ENCODE measurements at regions not wholly inside any gene's neighbourhood (a gene's known extent, or its start where the extent isn't known, plus 50 kb on each side); places are given as distances from the start of the nearest gene placed in this dataset.

DNA sequence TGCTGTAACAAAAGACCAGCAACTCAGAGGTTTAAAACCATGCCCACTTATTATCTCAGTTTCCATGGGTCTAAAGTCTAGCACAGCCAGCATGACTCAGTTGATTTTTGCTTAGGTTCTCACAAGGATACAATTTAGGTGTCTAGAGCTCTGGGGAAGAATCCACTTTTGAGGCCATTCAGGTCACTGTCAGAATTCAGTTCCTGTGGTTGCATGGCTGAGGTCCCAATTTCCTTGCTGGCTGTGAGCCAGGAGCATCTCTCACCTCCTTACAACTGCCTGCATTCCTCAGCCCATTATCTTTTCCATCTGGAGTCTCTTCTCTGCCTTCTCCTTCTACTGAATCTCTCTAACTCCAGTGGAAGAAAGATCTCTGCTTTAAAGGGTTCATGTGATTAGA is 240.5 kb upstream of the CFAP20DC start:
- ChIA-PET SMC1A (ENCODE audit: uncharacterized antibody, unreplicated experiment) (interaction anchor here (0.6 to 1.8 kb wide), 4 partner anchors 13 to 827 kb away, joined by 3 to 7 read pairs (median 5); no protein-coding TSS in a partner anchor), CTCF (interaction anchor here (0.9 to 1.3 kb wide), 2 partner anchors 13 to 78 kb away, joined by 3 read pairs; no protein-coding TSS in a partner anchor)
- TF ChIP-seq, protein P1, sequence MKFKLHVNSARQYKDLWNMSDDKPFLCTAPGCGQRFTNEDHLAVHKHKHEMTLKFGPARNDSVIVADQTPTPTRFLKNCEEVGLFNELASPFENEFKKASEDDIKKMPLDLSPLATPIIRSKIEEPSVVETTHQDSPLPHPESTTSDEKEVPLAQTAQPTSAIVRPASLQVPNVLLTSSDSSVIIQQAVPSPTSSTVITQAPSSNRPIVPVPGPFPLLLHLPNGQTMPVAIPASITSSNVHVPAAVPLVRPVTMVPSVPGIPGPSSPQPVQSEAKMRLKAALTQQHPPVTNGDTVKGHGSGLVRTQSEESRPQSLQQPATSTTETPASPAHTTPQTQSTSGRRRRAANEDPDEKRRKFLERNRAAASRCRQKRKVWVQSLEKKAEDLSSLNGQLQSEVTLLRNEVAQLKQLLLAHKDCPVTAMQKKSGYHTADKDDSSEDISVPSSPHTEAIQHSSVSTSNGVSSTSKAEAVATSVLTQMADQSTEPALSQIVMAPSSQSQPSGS (IDR thresholded peaks at IDR 0.05; ENCODE audit: low read length), result no peak
- TF ChIP-seq SMC3 (IDR thresholded peaks at IDR 0.05; ENCODE audit: borderline replicate concordance, low read length) (no peak), CREB1 (IDR thresholded peaks at IDR 0.05; ENCODE audit: low read depth) (no peak), RAD51 (IDR thresholded peaks at IDR 0.05) (no peak), SIN3A (IDR thresholded peaks at IDR 0.05; ENCODE audit: low read depth, low read length) (no peak), MTA2 (IDR thresholded peaks at IDR 0.05; ENCODE audit: low read depth) (no peak), IKZF2 (IDR thresholded peaks at IDR 0.05) (no peak), ESRRA (IDR thresholded peaks at IDR 0.05; ENCODE audit: low read length) (no peak)
- TF ChIP-seq, protein P2, sequence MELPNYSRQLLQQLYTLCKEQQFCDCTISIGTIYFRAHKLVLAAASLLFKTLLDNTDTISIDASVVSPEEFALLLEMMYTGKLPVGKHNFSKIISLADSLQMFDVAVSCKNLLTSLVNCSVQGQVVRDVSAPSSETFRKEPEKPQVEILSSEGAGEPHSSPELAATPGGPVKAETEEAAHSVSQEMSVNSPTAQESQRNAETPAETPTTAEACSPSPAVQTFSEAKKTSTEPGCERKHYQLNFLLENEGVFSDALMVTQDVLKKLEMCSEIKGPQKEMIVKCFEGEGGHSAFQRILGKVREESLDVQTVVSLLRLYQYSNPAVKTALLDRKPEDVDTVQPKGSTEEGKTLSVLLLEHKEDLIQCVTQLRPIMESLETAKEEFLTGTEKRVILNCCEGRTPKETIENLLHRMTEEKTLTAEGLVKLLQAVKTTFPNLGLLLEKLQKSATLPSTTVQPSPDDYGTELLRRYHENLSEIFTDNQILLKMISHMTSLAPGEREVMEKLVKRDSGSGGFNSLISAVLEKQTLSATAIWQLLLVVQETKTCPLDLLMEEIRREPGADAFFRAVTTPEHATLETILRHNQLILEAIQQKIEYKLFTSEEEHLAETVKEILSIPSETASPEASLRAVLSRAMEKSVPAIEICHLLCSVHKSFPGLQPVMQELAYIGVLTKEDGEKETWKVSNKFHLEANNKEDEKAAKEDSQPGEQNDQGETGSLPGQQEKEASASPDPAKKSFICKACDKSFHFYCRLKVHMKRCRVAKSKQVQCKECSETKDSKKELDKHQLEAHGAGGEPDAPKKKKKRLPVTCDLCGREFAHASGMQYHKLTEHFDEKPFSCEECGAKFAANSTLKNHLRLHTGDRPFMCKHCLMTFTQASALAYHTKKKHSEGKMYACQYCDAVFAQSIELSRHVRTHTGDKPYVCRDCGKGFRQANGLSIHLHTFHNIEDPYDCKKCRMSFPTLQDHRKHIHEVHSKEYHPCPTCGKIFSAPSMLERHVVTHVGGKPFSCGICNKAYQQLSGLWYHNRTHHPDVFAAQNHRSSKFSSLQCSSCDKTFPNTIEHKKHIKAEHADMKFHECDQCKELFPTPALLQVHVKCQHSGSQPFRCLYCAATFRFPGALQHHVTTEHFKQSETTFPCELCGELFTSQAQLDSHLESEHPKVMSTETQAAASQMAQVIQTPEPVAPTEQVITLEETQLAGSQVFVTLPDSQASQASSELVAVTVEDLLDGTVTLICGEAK (IDR thresholded peaks at IDR 0.05; ENCODE audit: borderline replicate concordance), result no peak
- TF ChIP-seq, protein P3, sequence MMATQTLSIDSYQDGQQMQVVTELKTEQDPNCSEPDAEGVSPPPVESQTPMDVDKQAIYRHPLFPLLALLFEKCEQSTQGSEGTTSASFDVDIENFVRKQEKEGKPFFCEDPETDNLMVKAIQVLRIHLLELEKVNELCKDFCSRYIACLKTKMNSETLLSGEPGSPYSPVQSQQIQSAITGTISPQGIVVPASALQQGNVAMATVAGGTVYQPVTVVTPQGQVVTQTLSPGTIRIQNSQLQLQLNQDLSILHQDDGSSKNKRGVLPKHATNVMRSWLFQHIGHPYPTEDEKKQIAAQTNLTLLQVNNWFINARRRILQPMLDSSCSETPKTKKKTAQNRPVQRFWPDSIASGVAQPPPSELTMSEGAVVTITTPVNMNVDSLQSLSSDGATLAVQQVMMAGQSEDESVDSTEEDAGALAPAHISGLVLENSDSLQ (IDR thresholded peaks at IDR 0.05), result no peak
- TF ChIP-seq, protein P4, sequence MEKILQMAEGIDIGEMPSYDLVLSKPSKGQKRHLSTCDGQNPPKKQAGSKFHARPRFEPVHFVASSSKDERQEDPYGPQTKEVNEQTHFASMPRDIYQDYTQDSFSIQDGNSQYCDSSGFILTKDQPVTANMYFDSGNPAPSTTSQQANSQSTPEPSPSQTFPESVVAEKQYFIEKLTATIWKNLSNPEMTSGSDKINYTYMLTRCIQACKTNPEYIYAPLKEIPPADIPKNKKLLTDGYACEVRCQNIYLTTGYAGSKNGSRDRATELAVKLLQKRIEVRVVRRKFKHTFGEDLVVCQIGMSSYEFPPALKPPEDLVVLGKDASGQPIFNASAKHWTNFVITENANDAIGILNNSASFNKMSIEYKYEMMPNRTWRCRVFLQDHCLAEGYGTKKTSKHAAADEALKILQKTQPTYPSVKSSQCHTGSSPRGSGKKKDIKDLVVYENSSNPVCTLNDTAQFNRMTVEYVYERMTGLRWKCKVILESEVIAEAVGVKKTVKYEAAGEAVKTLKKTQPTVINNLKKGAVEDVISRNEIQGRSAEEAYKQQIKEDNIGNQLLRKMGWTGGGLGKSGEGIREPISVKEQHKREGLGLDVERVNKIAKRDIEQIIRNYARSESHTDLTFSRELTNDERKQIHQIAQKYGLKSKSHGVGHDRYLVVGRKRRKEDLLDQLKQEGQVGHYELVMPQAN (conservative IDR thresholded peaks at IDR 0.05), result no peak
- TF ChIP-seq, protein P5, sequence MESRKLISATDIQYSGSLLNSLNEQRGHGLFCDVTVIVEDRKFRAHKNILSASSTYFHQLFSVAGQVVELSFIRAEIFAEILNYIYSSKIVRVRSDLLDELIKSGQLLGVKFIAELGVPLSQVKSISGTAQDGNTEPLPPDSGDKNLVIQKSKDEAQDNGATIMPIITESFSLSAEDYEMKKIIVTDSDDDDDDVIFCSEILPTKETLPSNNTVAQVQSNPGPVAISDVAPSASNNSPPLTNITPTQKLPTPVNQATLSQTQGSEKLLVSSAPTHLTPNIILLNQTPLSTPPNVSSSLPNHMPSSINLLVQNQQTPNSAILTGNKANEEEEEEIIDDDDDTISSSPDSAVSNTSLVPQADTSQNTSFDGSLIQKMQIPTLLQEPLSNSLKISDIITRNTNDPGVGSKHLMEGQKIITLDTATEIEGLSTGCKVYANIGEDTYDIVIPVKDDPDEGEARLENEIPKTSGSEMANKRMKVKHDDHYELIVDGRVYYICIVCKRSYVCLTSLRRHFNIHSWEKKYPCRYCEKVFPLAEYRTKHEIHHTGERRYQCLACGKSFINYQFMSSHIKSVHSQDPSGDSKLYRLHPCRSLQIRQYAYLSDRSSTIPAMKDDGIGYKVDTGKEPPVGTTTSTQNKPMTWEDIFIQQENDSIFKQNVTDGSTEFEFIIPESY (IDR thresholded peaks at IDR 0.05), result no peak
- TF ChIP-seq, protein P6, sequence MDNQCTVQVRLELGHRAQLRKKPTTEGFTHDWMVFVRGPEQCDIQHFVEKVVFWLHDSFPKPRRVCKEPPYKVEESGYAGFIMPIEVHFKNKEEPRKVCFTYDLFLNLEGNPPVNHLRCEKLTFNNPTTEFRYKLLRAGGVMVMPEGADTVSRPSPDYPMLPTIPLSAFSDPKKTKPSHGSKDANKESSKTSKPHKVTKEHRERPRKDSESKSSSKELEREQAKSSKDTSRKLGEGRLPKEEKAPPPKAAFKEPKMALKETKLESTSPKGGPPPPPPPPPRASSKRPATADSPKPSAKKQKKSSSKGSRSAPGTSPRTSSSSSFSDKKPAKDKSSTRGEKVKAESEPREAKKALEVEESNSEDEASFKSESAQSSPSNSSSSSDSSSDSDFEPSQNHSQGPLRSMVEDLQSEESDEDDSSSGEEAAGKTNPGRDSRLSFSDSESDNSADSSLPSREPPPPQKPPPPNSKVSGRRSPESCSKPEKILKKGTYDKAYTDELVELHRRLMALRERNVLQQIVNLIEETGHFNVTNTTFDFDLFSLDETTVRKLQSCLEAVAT (IDR thresholded peaks at IDR 0.05), result no peak

More for the DNA sequence above, 240.5 kb upstream of the CFAP20DC start:
- Histone ChIP-seq H3K27me3 (replicated peaks in 1 of 2; ENCODE audit: control insufficient read depth in 2 of 2, insufficient read depth in 2 of 2, low read length in 1 of 2) (no peaks in the 10 kb centered on the region), H3K4me3 (no peak overlapping the region), H3K36me3 (ENCODE audit: control insufficient read depth in 2 of 2, insufficient read depth in 2 of 2, low read length in 1 of 2) (no peaks in the 10 kb centered on the region), H3K9me3 (replicated peaks; ENCODE audit: control insufficient read depth, insufficient read depth, low read length) (no peaks in the 10 kb centered on the region; the same call in 2 of the 3 replicates), H3K9ac (ENCODE audit: control insufficient read depth, insufficient read depth, low read length) (no peak overlapping the region), H4K20me1 (ENCODE audit: control insufficient read depth, insufficient read depth) (no peaks in the 10 kb centered on the region), H2AFZ (ENCODE audit: control insufficient read depth, low read depth, low read length) (no peak overlapping the region), H3K4me2 (ENCODE audit: control insufficient read depth, insufficient read depth) (no peak overlapping the region), H3K4me1 (ENCODE audit: control insufficient read depth, insufficient read depth, low read length) (no peaks in the 10 kb centered on the region), H3K79me2 (ENCODE audit: control insufficient read depth, insufficient read depth, low read length) (no peaks in the 10 kb centered on the region), H3K27ac (ENCODE audit: control insufficient read depth, insufficient read depth) (no peak overlapping the region)
- ATAC-seq, result no peak
- ChIA-PET RAD21 (ENCODE audit: unreplicated experiment) (interaction anchor here (1.0 kb wide), 1 partner anchor 44 kb away, joined by 3 read pairs; no protein-coding TSS in a partner anchor), POLR2A (no interaction called here)
- in situ Hi-C loops (cut with MboI), result no loop called here
- intact Hi-C loops (cut with micrococcal nuclease; ENCODE audit: unreplicated experiment), result no loop called here
- BruUV-seq (replicated peaks), result no TSS peak
- DNase-seq (ENCODE audit: low read depth, low spot score), result no peak
- no peak for FAIRE-seq
